ENCODE measurements at regions not wholly inside any gene's neighbourhood (a gene's known extent, or its start where the extent isn't known, plus 50 kb on each side); places are given as distances from the start of the nearest gene placed in this dataset.

- H3K9me3 ChIP-seq: peaks cover 0 to 6% of the 10 kb centered on the region in 2 donors
- H3K4me1 ChIP-seq: no peaks in the 10 kb centered on the region
- TF ChIP-seq, protein P1, sequence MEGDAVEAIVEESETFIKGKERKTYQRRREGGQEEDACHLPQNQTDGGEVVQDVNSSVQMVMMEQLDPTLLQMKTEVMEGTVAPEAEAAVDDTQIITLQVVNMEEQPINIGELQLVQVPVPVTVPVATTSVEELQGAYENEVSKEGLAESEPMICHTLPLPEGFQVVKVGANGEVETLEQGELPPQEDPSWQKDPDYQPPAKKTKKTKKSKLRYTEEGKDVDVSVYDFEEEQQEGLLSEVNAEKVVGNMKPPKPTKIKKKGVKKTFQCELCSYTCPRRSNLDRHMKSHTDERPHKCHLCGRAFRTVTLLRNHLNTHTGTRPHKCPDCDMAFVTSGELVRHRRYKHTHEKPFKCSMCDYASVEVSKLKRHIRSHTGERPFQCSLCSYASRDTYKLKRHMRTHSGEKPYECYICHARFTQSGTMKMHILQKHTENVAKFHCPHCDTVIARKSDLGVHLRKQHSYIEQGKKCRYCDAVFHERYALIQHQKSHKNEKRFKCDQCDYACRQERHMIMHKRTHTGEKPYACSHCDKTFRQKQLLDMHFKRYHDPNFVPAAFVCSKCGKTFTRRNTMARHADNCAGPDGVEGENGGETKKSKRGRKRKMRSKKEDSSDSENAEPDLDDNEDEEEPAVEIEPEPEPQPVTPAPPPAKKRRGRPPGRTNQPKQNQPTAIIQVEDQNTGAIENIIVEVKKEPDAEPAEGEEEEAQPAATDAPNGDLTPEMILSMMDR (IDR thresholded peaks at IDR 0.05): no peak
- intact Hi-C loops (cut with DNase I): no loop called here
- no peaks in the 10 kb centered on the region for H3K36me3 ChIP-seq
- no peak for DNase-seq
- H3K4me3 ChIP-seq: no peak overlapping the region
- ATAC-seq: no peak
- H3K27me3 ChIP-seq: no peaks in the 10 kb centered on the region
- no peak overlapping the region for H3K27ac ChIP-seq
Measured at GRCh38 chr1:238985312-238985711, 401.1 kb upstream of the CHRM3 start.

- intact Hi-C loops (cut with DNase I): no loop called here
- no peak overlapping the region for H3K4me3 ChIP-seq
- ATAC-seq: no peak
- H3K9me3 ChIP-seq: peaks cover 0 to 3% of the 10 kb centered on the region in 2 donors
- no peaks in the 10 kb centered on the region for H3K4me1 ChIP-seq
- H3K27ac ChIP-seq: no peak overlapping the region
- H3K27me3 ChIP-seq: no peaks in the 10 kb centered on the region
- TF ChIP-seq, protein P1 (IDR thresholded peaks at IDR 0.05): no peak
- no peaks in the 10 kb centered on the region for H3K36me3 ChIP-seq
- no peak for DNase-seq
Measured at GRCh38 chr1:238982736-238983135, 403.6 kb upstream of the CHRM3 start.

- Histone ChIP-seq H3K36me3 (no peaks in the 10 kb centered on the region), H3K27ac (no peak overlapping the region), H3K9me3 (no peaks in the 10 kb centered on the region), H3K4me3 (no peak overlapping the region), H3K4me1 (no peaks in the 10 kb centered on the region), H3K27me3 (no peaks in the 10 kb centered on the region)
- TF ChIP-seq, protein P1 (IDR thresholded peaks at IDR 0.05): no peak
- intact Hi-C loops (cut with DNase I): no loop called here
- ATAC-seq (no peak), DNase-seq (no peak)
Measured at GRCh38 chr1:238981317-238981933, 404.9 kb upstream of the CHRM3 start.

GRCh38 chr1:238980053-238980452 lies 406.3 kb upstream of the CHRM3 start:
- Histone ChIP-seq H3K36me3 (no peaks in the 10 kb centered on the region), H3K4me3 (no peak overlapping the region), H3K27ac (no peak overlapping the region), H3K4me1 (no peaks in the 10 kb centered on the region), H3K27me3 (no peaks in the 10 kb centered on the region), H3K9me3 (no peaks in the 10 kb centered on the region)
- TF ChIP-seq, protein P1 (IDR thresholded peaks at IDR 0.05): no peak
- no peak for DNase-seq
- no peak for ATAC-seq
- intact Hi-C loops (cut with DNase I): no loop called here

DNA sequence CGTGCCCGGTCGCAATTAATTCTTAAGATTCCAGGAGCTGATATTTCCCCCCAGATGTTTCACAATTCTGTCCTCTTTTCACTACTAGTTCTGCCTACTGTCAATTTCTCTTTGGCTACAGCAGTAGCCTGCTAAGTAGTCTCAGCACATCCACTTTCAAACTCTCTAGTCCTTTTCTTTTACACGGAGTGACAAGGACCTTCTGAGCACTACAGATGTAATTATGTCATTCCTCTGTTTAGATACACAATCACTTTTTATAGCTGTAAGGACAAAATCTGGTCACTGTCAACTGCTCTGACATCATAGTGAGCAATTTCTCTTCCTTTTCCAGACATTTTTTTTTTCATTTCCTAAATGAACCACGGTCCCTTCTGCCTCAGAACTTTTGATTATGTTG lies 421.7 kb upstream of the CHRM3 start:
- no peak for DNase-seq
- TF ChIP-seq, protein P1 (IDR thresholded peaks at IDR 0.05): no peak
- intact Hi-C loops (cut with DNase I): no loop called here
- Histone ChIP-seq H3K4me1 (no peaks in the 10 kb centered on the region), H3K4me3 (no peak overlapping the region), H3K36me3 (no peaks in the 10 kb centered on the region), H3K9me3 (no peaks in the 10 kb centered on the region), H3K27ac (no peak overlapping the region), H3K27me3 (no peaks in the 10 kb centered on the region)
- no peak for ATAC-seq
